K562 (cell line): ENCODE measurements at regions not wholly inside any gene's neighbourhood (a gene's known extent, or its start where the extent isn't known, plus 50 kb on each side); places are given as distances from the start of the nearest gene placed in this dataset.

Source experiments
- ATAC-seq: fragments of 200-7000 bp; cut with Tn5 transposase; 3 replicates; pipeline ENCODE4 v1.9.1; 2020; ENCODE audit warnings: moderate library complexity
- BruUV-seq: library from RNA; stranded (reverse); fragments of 400-500 nt; replicated peaks from 2 replicates; lab custom pipeline; 2021; lab: Mats Ljungman, UMichigan
- CTCF ChIA-PET: fragments of 300-600 bp; formaldehyde crosslinking; extraction: SDS; loops from one replicate; lab custom pipeline; 2021; ENCODE audit warnings: low intra/inter-chr PET ratio; lab: Yijun Ruan, JAX
- POLR2A ChIA-PET: fragments of 300-600, 350-650 bp; sonication (Branson Sonifier 250); formaldehyde crosslinking; extraction: SDS; loops from one replicate; lab custom pipeline; 2021; ENCODE audit warnings: antibody characterized with exemption, inconsistent platforms; lab: Yijun Ruan, JAX
- DNase-seq, 4 experiments: peaks; one replicate each; pipeline versions ENCODE4 v3.0.0 to v3.0.0-alpha.2; 2011 to 2018; ENCODE audit warnings: low spot score in 3 of 4, mixed read lengths in 3 of 4; ENCODE audit errors: extremely low read depth in 1 of 4
- FAIRE-seq: peaks from 2 replicates; lab custom pipeline; 2011; peaks lifted over from hg19 to GRCh38; lab: Jason Lieb, UNC
- H2AFZ ChIP-seq: 2 replicates; pipeline ENCODE4 v1.6.0; 2011; ENCODE audit warnings: low read depth, low read length, control low read depth, inconsistent platforms
- H3K27ac ChIP-seq: fragments of 200-600 bp; 3 replicates; pipeline ENCODE4 v1.8.0; 2011; ENCODE audit warnings: low read depth, mild to moderate bottlenecking, control low read depth, inconsistent platforms, low read length, moderate library complexity, mixed read lengths; ENCODE audit errors: extremely low read depth
- H3K27me3 ChIP-seq, 2 experiments: fragments of 300-600 bp in 1 of 2; 2 replicates in 1 of 2; 3 replicates in 1 of 2; pipeline versions ENCODE4 v1.6.0 to v1.8.0; 2011; ENCODE audit warnings: inconsistent platforms in 2 of 2, low read length in 2 of 2, mild to moderate bottlenecking in 1 of 2, mixed read lengths in 1 of 2, moderate library complexity in 1 of 2; ENCODE audit not compliant: control insufficient read depth in 2 of 2, insufficient read depth in 2 of 2
- H3K36me3 ChIP-seq: fragments of 300-600 bp; 3 replicates; pipeline ENCODE4 v1.8.0; 2011; ENCODE audit warnings: mild to moderate bottlenecking, low read length, inconsistent platforms; ENCODE audit not compliant: control insufficient read depth, insufficient read depth
- H3K4me1 ChIP-seq, 2 experiments: fragments of 200-600 bp in 1 of 2; replicated peaks in 1 of 2; 2 replicates in 1 of 2; 3 replicates in 1 of 2; pipeline versions ENCODE4 v1.5.1 to v1.8.0; 2011; ENCODE audit warnings: inconsistent platforms in 2 of 2, low read length in 2 of 2, mild to moderate bottlenecking in 1 of 2, mixed read lengths in 1 of 2, moderate library complexity in 1 of 2; ENCODE audit not compliant: control insufficient read depth in 2 of 2, insufficient read depth in 2 of 2
- H3K4me2 ChIP-seq: 2 replicates; pipeline ENCODE4 v1.6.1; 2011; ENCODE audit warnings: low read length, control low read depth, inconsistent platforms, mixed read lengths; ENCODE audit not compliant: insufficient read depth
- H3K4me3 ChIP-seq: fragments of 200-600 bp; sonication (generic), shearing (Covaris generic); 2 replicates; pipeline ENCODE4 v1.5.1; 2016; ENCODE audit warnings: control low read depth, inconsistent platforms
- H3K79me2 ChIP-seq: fragments of 200-600 bp; 3 replicates; pipeline ENCODE4 v1.8.0; 2011; ENCODE audit warnings: low read length, inconsistent platforms; ENCODE audit not compliant: control insufficient read depth, insufficient read depth
- H3K9ac ChIP-seq, 2 experiments: 2 replicates each; pipeline versions ENCODE4 v1.6.0 to v1.6.1; 2011; ENCODE audit warnings: low read depth in 2 of 2, low read length in 2 of 2, control low read depth in 1 of 2, inconsistent platforms in 1 of 2, mild to moderate bottlenecking in 1 of 2, mixed read lengths in 1 of 2; ENCODE audit not compliant: insufficient read depth in 1 of 2
- H3K9me1 ChIP-seq: one replicate; pipeline ENCODE4 v1.6.0; 2011; ENCODE audit warnings: inconsistent platforms, mild to moderate bottlenecking, low read length, moderate library complexity; ENCODE audit not compliant: control insufficient read depth, insufficient read depth
- H3K9me3 ChIP-seq: replicated peaks from 2 replicates; pipeline ENCODE4 v1.5.1; 2011; ENCODE audit warnings: low read depth, low read length, inconsistent platforms; ENCODE audit not compliant: control insufficient read depth, insufficient read depth
- H4K20me1 ChIP-seq: replicated peaks from 2 replicates; pipeline ENCODE4 v1.6.1; 2011; ENCODE audit warnings: low read length, inconsistent platforms, mixed read lengths; ENCODE audit not compliant: control insufficient read depth, insufficient read depth
- CSDE1 ChIP-seq, 2 experiments: fragments of 450-650 bp; IDR thresholded peaks; 2 replicates each; pipeline ENCODE4 v1.6.1; 2016; ENCODE audit warnings: mild to moderate bottlenecking in 1 of 2
- ILF3 ChIP-seq: fragments of 450-650 bp; IDR thresholded peaks from 2 replicates; pipeline ENCODE4 v1.6.1; 2018; ENCODE audit warnings: antibody characterized with exemption, mild to moderate bottlenecking, moderate library complexity, borderline replicate concordance
- JUND ChIP-seq, 2 experiments: IDR thresholded peaks; 2 replicates in 1 of 2; 3 replicates in 1 of 2; pipeline ENCODE4 v1.6.1; 2011; ENCODE audit warnings: borderline replicate concordance in 2 of 2, low read depth in 2 of 2, low read length in 2 of 2, improper control_type of control experiment in 1 of 2, missing biosample characterization in 1 of 2, missing genetic modification characterization in 1 of 2, missing genetic modification reagents in 1 of 2
- KLF16 ChIP-seq: IDR thresholded peaks from 2 replicates; pipeline ENCODE4 v1.6.1; 2016; ENCODE audit warnings: antibody characterized with exemption
- MCM5 ChIP-seq: fragments of 450-650 bp; IDR thresholded peaks from 2 replicates; pipeline ENCODE4 v1.6.1; 2016; ENCODE audit warnings: low read depth
- NEUROD1 ChIP-seq: fragments of 150-350 bp; IDR thresholded peaks from 2 replicates; pipeline ENCODE4 v1.6.1; 2014; ENCODE audit warnings: borderline replicate concordance, low read length, low read depth; ENCODE audit not compliant: partially characterized antibody
- SAFB2 ChIP-seq: fragments of 200-400 bp; formaldehyde crosslinking; IDR thresholded peaks from 2 replicates; pipeline ENCODE4 v1.6.1; 2018; ENCODE audit warnings: borderline replicate concordance, low read length, low read depth, moderate library complexity; ENCODE audit not compliant: severe bottlenecking
- SIN3B ChIP-seq: fragments of 450-650 bp; IDR thresholded peaks from 2 replicates; pipeline ENCODE4 v1.6.1; 2017; ENCODE audit warnings: low read depth, mild to moderate bottlenecking, moderate library complexity
- SMARCC2 ChIP-seq: fragments of 450-650 bp; IDR thresholded peaks from 2 replicates; pipeline ENCODE4 v1.6.1; 2017; ENCODE audit warnings: antibody characterized with exemption, moderate library complexity, mild to moderate bottlenecking, low read depth
- SP1 ChIP-seq: sonication (generic); formaldehyde crosslinking; IDR thresholded peaks from 2 replicates; pipeline ENCODE4 v1.8.1; 2022; ENCODE audit warnings: mild to moderate bottlenecking, missing genetic modification reagents
- ZNF134 ChIP-seq: fragments of 250-450 bp; sonication (Bioruptor Pico); conservative IDR thresholded peaks from 2 replicates; pipeline ENCODE4 v1.4.0; 2020
- ZNF707 ChIP-seq: fragments of 250-450 bp; sonication (Bioruptor Pico); conservative IDR thresholded peaks from 2 replicates; pipeline ENCODE4 v1.8.0; 2022; ENCODE audit warnings: inconsistent platforms, mild to moderate bottlenecking, moderate library complexity
- WGBS: fragments of 100-300 bp; shearing (Covaris generic); methylation state at CpG from one replicate; pipeline ENCODE4 v1.1.6; 2016; ENCODE audit warnings: low coverage, mixed read lengths; ENCODE audit not compliant: insufficient coverage; ENCODE audit errors: missing lambda C conversion rate; 5-methylcytosine and 5-hydroxymethylcytosine counted together
- in situ Hi-C: fragments of 300-500 bp; cut with MboI; formaldehyde crosslinking; loops from 4 replicates; pipeline ENCODE4 v1.15.0; 2018; ENCODE audit warnings: inconsistent platforms, mixed read lengths
- intact Hi-C: fragments of 100-400 bp; cut with micrococcal nuclease; formaldehyde crosslinking; loops from 2 replicates; pipeline ENCODE4 v1.14.2; 2022

DNA sequence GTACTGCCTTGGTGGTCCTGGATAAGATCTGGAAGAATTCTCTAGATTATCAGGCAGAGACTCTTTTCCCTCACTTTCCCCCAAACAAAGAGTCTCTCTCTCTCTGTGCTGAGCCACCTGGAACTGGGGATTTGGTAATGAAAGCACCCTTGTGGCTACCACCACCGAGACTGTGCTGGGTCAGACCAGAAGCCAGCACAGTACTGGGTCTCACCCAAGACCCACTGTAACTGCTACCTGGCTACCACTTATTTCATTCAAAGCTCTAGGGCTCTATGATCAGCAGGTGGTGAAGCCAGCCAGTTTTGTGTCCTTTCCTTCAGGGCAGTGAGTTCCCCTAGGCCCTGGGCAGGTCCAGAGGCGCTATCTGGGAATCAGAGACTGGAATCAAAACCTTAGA lies 269.6 kb upstream of the CWC22 start:
- no peaks in the 10 kb centered on the region for H3K27me3 ChIP-seq
- DNase-seq (no peak), FAIRE-seq (no peak), ATAC-seq (no peak)
- H3K36me3 ChIP-seq, result no peaks in the 10 kb centered on the region
- H3K4me2 ChIP-seq, result no peak overlapping the region
- no peaks in the 10 kb centered on the region for H3K4me1 ChIP-seq
- ChIA-PET POLR2A (no interaction called here), CTCF (no interaction called here)
- in situ Hi-C loops, result no loop called here
- no peaks in the 10 kb centered on the region for H4K20me1 ChIP-seq
- intact Hi-C loops, result no loop called here
- H2AFZ ChIP-seq, result no peak overlapping the region
- no peak overlapping the region for H3K27ac ChIP-seq
- H3K9me3 ChIP-seq, result no peaks in the 10 kb centered on the region; the same call in 1 of the 2 replicates
- no peaks in the 10 kb centered on the region for H3K79me2 ChIP-seq
- no TSS peak for BruUV-seq
- no peak for TF ChIP-seq ILF3
- TF ChIP-seq SMARCC2, result no peak
- TF ChIP-seq NEUROD1, result no peak
- no peak for TF ChIP-seq SAFB2
- TF ChIP-seq SP1 (CRISPR knock-in tag), result no peak
- TF ChIP-seq SIN3B, result no peak
- TF ChIP-seq CSDE1 (IDR thresholded peaks at IDR 0.05), result no peak
- no peak for TF ChIP-seq KLF16
- TF ChIP-seq ZNF707, result no peak
- TF ChIP-seq JUND (IDR thresholded peaks at IDR 0.05; ENCODE audit: borderline replicate concordance, low read depth, low read length), result no peak
- TF ChIP-seq JUND (tag; IDR thresholded peaks at IDR 0.05; ENCODE audit: borderline replicate concordance, low read depth, low read length), result no peak
- TF ChIP-seq MCM5, result no peak
- no peak for TF ChIP-seq ZNF134 (CRISPR knock-in tag)
- 0% methylated on average over 2 of the region's 2 CpGs for WGBS
- no peak overlapping the region for H3K9ac ChIP-seq
- H3K4me3 ChIP-seq, result no peak overlapping the region
- H3K9me1 ChIP-seq, result no peaks in the 10 kb centered on the region
